ENCODE measurements at regions not wholly inside any gene's neighbourhood (a gene's known extent, or its start where the extent isn't known, plus 50 kb on each side); places are given as distances from the start of the nearest gene placed in this dataset.
"Not testable (repeated sequence)": the region's sequence is repeated elsewhere in the genome, so short reads cannot be mapped to it uniquely, and the experiment has no call there.

DNA sequence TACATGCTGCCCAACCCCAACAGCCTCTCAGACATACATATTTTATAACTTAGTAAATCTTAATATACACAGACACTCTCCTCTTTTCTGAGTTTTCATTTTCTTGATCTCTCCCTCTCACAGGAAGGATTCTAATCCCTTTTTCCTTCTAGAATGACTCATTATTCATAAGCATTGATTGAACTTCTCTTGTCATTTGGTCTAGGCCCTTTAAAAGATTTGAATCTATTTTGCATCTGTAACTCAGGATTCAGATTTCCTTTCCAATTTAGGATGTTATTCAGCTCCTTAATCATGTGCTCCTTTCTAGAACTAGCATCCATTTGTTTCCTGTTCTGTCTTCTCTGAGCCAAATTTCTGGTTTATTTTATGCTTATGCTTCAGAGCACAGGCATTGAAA is 624.5 kb upstream of the SGO1 start:
- DNase-seq, result no peak

GRCh38 chr3:20809356-20809755 is 623.4 kb upstream of the SGO1 start:
- no peak for DNase-seq

GRCh38 chr3:20808864-20809263 is 622.9 kb upstream of the SGO1 start:
- no peak for DNase-seq

DNA sequence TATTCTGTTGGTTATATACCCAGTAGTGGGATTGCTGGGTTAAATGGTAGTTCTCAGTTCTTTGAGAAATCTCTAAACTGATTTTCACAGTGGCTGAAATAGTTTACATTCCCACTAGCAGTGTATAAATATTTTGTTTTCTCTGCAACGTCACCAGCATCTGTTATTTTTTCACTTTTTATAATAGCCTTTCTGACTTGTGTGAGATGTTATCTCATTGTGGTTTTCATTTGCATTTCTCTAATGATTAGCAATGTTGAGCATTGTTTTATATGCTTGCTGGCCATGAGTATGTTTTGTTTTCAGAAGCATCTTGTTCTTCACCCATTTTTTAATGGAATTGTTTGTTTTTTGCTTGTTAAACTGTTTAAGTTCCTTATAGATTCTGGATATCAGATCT is 612.7 kb upstream of the SGO1 start:
- DNase-seq, result no peak

- no peak for DNase-seq
These were observed 601.0 kb upstream of the SGO1 start for GRCh38 chr3:20787005-20787404.

DNA sequence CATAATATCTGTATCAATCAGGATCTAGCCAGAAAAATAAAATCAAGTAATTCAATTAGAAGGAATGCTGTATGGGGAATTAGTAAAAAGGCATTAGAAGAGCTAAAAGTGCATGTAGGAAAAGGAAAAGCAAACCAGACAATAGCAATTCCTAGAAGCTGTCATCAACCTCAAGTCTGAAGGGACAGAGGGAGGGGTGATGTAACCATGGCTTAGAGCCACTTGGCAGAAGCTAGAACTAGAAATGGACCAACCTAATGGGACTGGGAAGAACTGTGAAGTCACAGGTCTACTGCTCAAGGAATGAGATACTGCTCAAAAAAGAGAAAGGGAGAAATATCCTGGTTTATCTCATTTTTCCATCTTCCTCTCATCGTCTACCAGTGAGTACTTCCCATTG is 590.7 kb upstream of the SGO1 start:
- DNase-seq, result no peak

- DNase-seq, result no peak
These were observed 590.3 kb upstream of the SGO1 start for GRCh38 chr3:20776286-20776685.

DNA sequence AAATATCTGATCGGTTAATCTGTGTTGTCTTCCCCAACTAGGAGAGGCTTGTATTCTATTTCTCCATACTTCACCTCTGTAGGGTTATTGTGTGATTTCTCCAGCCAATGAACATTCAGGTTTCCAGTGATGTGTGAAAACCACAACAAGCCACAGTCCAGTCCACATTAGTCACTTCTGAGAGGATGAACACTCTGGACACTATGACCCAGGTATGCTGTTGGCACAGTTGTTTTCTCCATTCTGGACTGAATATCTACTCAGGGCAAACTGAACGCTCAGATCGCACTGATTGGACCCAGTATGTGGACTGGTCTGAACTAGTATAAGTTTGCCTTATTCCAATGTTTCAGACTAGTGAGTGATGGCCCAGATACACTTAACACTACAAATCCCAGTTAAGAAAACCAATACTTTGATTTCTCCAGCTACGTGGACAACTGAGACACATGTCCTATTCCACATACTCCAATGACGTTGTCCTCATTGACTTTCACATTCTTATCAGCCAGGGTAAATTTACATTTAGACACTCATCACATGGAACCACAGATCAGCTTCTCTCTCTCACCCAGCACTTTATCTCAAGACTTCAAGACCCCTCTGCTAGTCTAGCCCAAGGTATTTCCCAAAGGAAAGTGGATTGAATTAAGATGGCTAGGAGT is 587.4 kb upstream of the SGO1 start:
- DNase-seq, result no peak

DNA sequence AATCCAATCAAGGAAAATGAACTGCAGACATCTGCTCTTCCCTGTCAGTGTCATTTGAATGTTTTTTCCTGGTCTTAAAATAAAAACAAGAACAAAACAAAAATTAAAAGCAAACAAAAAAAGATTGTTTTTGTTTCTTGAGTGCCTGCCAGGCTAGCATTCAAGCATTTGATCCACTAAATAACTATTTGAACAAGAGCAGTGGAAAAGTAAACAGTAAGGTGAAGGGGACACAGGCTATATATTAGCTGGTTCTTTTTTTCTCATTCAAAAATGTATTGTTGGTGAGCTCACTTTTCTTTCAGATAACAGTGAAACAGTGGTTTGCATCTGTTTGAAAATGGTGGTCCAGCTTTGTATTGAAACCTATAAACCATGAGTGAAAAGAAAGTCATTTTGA is 586.9 kb upstream of the SGO1 start:
- no peak for DNase-seq

- DNase-seq, result no peak
These were observed 583.4 kb upstream of the SGO1 start for GRCh38 chr3:20769430-20769829.

DNA sequence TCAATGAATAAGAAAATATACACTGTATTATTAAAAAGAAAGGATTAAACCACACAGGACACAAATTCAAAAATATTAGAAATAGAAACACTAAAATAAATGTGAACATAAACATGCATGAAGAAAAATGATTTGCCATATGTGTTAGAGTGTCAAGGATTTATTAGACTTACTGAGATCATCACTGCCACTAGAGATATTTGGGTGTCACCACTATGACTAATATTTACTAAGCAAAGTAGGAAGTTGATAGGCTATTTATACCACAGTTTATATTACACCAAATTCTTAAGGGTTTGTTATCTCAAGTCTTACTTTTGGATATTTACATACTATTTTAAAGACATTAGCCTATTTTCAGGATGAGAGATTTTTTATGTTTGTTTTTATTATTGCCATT is 575.0 kb upstream of the SGO1 start:
- no peak for DNase-seq

- no peak for DNase-seq
These were observed 566.4 kb upstream of the SGO1 start for GRCh38 chr3:20752416-20752815.

DNA sequence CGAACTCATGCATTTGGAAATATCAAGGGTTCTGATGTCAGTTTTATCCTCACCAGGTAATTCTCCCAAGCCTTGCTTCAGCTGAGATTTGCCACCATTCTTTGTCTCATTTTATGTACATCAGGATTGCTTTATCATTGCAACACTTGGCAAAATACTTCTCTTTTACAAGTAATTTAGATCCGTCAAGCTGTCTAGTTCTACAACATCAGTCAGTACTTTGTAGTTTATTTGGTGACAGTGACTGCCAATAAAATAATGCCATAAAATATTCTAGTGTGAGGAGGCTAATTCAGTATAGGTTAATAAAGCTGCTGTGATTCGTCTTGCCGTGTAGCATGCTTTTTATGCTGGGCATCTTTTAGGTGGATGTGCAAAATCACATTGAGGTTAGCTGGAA is 565.3 kb upstream of the SGO1 start:
- no peak for DNase-seq

DNA sequence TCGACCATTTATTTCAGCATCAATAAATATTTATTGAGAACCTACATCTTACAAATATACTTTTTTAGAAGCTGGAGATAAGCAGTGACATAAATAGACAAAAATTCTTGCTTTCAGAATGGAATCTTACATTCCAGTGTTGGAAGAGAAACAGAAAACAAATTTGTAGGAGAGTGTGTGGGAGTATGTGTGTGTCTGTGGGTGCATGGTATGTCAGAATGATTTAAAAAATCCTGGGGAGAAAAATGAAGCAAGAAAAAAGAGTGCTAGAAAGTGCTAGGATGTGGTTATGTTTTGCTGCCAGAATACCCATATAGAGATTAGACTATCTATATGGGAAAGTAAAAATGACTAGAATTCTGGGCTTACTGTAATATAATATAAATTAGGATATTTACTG is 561.7 kb upstream of the SGO1 start:
- no peak for DNase-seq

DNA sequence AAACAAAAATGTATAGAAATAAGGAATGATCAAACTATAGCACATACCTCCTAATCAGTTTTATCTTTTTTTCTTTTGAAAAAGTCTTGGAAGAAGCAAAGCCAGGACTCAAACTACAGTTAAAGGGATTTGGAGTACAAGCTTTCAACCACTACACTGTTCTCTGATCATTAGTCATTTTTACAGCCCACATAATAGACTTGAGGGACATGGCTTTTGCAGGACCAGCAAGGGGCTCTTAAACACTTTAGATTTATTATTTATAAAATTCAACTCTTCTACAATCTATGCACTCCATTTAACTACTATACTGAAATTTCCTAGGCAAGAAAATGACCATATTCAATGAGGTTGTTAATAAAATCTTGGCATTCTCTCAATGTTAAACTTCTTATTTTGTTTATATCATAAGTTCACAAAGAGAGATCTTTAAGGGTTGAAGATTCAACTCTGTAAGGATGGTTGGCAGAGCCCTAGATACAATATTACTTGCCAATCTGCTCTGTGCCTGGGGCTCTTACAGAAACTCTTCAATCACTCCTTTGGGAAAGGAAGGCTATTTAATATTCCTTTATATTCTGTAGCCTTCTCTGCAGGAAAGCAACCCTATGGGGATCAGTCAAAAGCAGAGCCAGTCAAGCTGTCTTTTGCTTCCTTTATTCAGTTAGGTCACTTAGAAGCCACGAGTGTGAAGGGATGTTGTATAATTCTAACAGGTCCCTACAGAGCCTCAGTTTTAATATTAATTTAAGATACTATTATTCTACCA is 557.7 kb upstream of the SGO1 start:
- no peak for DNase-seq

DNA sequence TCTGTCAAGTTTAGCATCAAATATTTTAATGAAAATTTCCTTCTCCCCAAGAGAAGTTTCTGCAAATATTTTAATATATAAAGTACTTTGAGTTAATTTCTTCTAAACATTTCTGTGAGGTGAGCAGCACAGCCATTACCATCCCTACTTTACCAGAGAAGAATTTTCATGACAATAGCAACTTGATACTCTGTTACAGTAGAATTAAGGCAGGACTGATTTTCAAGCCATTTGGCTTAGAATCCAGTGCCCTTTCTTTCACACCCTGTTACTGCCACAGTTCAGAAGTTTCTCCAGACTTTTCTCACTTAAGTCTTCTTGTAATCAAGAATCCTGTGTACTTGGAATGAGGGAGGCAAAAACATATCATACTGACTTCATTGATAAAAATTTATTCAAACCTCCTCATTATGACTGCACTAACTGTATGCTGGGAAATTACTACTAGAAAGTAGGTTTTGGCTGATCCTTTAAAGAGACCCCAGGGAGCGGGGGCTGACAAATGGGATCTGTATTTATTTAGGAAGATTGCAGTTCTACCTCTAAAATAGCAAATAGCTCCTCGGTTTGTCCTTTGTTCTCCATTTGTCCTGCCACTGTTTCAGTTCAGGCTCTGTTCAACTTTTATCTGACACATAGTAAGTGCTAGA is 557.0 kb upstream of the SGO1 start:
- DNase-seq, result no peak

DNA sequence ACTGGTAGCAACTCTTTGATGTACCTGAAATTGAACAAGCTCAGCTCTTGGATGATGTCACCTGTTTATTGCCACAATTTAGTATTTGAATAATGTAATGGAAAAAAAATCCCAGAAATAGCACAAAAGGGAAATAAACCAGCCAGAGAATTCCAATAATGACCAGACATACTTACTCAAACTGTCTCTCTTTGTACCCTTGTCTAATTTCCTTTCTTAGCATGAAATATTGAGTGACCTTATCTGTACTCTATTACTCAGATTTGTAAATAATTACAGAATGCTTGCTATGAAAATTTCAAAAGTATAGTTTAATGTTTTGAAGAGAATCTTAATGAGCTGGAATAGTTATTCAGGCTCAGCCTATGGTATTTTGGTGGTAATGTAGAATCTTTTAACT is 555.4 kb upstream of the SGO1 start:
- DNase-seq, result no peak

- DNase-seq, result no peak
These were observed 553.8 kb upstream of the SGO1 start for GRCh38 chr3:20739814-20740213.

GRCh38 chr3:20736287-20736852 is 550.4 kb upstream of the SGO1 start:
- no peak for DNase-seq

DNA sequence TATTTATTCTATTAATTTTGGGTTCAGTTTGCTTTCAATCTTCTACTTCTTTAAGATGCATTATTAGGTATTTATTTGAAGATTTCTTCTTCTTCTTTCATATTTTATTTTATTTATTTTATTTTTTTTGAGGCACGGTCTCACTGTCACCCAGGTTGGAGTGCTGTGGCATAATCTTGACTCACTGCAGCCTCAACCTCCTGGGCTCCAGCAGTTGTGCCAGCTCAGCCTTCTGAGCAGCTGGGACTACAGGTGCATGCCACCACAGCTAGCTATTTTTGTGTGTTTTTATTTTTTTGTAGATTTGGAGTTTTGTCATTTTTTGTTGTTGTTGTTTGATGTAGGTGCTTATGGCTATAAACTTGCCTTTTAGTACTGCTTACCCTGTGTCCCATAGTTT is 543.2 kb upstream of the SGO1 start:
- DNase-seq, result no peak

DNA sequence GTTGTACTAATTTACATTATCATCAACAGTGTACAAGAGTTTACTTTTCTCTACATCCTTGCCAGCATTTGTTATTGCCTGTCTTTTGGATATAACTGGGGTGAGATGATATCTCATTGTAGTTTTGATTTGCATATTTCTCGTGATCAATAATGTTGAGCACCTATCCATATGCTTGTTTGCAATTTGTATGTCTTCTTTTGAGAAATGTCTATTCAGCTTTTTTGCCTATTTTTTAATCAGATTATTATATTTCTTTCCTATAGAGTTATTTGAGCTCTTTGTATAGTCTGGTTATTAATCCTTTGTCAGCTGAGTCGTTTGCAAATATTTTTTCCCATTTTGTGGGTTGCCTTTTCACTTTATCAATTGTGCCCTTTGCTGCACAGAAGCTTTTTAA is 540.8 kb upstream of the SGO1 start:
- no peak for DNase-seq

GRCh38 chr3:20724241-20724640 is 538.2 kb upstream of the SGO1 start:
- no peak for DNase-seq

- not testable (repeated sequence) for DNase-seq
These were observed 530.4 kb upstream of the SGO1 start for GRCh38 chr3:20716425-20716824.

- DNase-seq, result no peak
These were observed 515.6 kb upstream of the SGO1 start for GRCh38 chr3:20701641-20702040.
